HFFc6 (cell line): ENCODE measurements at regions not wholly inside any gene's neighbourhood (a gene's known extent, or its start where the extent isn't known, plus 50 kb on each side); places are given as distances from the start of the nearest gene placed in this dataset.

Source experiments
- DNase-seq: peaks from one replicate; pipeline ENCODE4 v3.0.0-alpha.2; 2018
- H3K27ac Mint-ChIP-seq: 2 replicates; pipeline ENCODE4 v1.8.0; 2020; ENCODE audit warnings: mild to moderate bottlenecking, mixed read lengths
- H3K27me3 Mint-ChIP-seq: 2 replicates; pipeline ENCODE4 v1.8.0; 2021; ENCODE audit warnings: mild to moderate bottlenecking, moderate library complexity, mixed read lengths; ENCODE audit not compliant: insufficient read depth
- H3K36me3 Mint-ChIP-seq: 2 replicates; pipeline ENCODE4 v1.8.0; 2021; ENCODE audit warnings: low read depth, mixed read lengths
- H3K4me1 Mint-ChIP-seq: 2 replicates; pipeline ENCODE4 v1.8.0; 2020; ENCODE audit warnings: low read depth, mixed read lengths
- H3K4me3 Mint-ChIP-seq: 2 replicates; pipeline ENCODE4 v1.8.0; 2020; ENCODE audit warnings: mild to moderate bottlenecking, moderate library complexity, mixed read lengths
- H3K9me3 Mint-ChIP-seq: 2 replicates; pipeline ENCODE4 v1.8.0; 2020; ENCODE audit warnings: mild to moderate bottlenecking, mixed read lengths
- TF ChIP-seq, protein P1 (sequence below): fragments of 200-600 bp; sonication (generic); IDR thresholded peaks from 2 replicates; pipeline ENCODE4 v1.5.0; 2021; ENCODE audit warnings: antibody characterized with exemption, mild to moderate bottlenecking

DNA sequence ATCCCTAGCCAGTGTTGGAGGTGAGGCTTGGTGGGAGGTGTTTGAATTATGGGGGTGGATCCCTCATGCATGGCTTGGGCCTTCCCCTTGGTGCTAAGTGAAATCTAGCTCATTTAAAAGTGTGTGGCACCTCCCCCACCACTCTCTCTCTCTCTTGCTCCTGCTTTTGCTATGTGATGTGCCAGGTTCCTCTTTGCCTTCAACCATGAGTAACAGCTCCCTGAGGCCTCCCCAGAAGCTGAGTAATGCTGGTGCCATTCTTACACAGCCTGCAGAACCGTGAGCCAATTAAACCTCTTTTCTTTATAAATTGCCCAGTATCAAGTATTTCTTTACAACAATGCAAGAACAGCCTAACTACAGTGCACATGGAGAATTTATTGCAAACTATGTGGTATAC is 188.8 kb upstream of the POT1 start:
- no peaks in the 10 kb centered on the region for H3K36me3 Mint-ChIP-seq
- no peak overlapping the region for H3K4me3 Mint-ChIP-seq
- no peaks in the 10 kb centered on the region; the same call in 1 of the 2 replicates for H3K27me3 Mint-ChIP-seq
- no peak overlapping the region for H3K27ac Mint-ChIP-seq
- H3K4me1 Mint-ChIP-seq, result no peaks in the 10 kb centered on the region
- peaks cover 5% of the 10 kb centered on the region for H3K9me3 Mint-ChIP-seq
- no peak for DNase-seq
- TF ChIP-seq, protein P1, sequence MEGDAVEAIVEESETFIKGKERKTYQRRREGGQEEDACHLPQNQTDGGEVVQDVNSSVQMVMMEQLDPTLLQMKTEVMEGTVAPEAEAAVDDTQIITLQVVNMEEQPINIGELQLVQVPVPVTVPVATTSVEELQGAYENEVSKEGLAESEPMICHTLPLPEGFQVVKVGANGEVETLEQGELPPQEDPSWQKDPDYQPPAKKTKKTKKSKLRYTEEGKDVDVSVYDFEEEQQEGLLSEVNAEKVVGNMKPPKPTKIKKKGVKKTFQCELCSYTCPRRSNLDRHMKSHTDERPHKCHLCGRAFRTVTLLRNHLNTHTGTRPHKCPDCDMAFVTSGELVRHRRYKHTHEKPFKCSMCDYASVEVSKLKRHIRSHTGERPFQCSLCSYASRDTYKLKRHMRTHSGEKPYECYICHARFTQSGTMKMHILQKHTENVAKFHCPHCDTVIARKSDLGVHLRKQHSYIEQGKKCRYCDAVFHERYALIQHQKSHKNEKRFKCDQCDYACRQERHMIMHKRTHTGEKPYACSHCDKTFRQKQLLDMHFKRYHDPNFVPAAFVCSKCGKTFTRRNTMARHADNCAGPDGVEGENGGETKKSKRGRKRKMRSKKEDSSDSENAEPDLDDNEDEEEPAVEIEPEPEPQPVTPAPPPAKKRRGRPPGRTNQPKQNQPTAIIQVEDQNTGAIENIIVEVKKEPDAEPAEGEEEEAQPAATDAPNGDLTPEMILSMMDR, result no peak

DNA sequence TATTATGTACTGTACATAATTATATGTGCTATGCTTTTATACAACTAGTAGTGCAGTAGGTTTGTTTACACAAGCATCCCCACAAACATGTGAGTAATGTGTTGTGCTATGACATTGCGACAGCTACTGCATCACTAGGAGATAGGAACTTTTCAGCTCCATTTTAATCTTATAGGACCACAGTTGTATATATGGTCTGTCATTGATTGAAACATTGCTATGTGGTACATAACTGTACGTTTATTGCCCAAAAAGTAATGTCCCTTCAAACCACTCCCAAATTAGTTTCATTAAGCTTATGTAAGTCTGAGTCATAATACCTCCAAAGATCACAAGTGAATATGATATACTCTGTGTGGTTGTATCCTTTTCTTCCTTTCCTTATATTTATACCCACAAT is 183.2 kb upstream of the POT1 start:
- no peak for DNase-seq
- Mint-ChIP-seq H3K27ac (no peak overlapping the region), H3K9me3 (peaks cover 15% of the 10 kb centered on the region), H3K27me3 (no peaks in the 10 kb centered on the region; the same call in 1 of the 2 replicates), H3K4me3 (no peak overlapping the region), H3K36me3 (no peaks in the 10 kb centered on the region), H3K4me1 (no peaks in the 10 kb centered on the region)
- TF ChIP-seq, protein P1, result no peak

GRCh38 chr7:125099519-125099918 is 169.9 kb upstream of the POT1 start:
- Mint-ChIP-seq H3K36me3 (no peaks in the 10 kb centered on the region), H3K27me3 (no peaks in the 10 kb centered on the region), H3K4me1 (no peaks in the 10 kb centered on the region), H3K9me3 (peaks cover 30% of the 10 kb centered on the region), H3K4me3 (no peak overlapping the region), H3K27ac (no peak overlapping the region)
- TF ChIP-seq, protein P1, result no peak
- no peak for DNase-seq

- Mint-ChIP-seq H3K9me3 (peaks cover 27% of the 10 kb centered on the region), H3K4me3 (no peak overlapping the region), H3K27ac (no peak overlapping the region), H3K36me3 (no peaks in the 10 kb centered on the region), H3K27me3 (no peaks in the 10 kb centered on the region), H3K4me1 (no peaks in the 10 kb centered on the region)
- no peak for DNase-seq
- TF ChIP-seq, protein P1, result no peak
Measured at GRCh38 chr7:125098377-125098970, 168.8 kb upstream of the POT1 start.

DNA sequence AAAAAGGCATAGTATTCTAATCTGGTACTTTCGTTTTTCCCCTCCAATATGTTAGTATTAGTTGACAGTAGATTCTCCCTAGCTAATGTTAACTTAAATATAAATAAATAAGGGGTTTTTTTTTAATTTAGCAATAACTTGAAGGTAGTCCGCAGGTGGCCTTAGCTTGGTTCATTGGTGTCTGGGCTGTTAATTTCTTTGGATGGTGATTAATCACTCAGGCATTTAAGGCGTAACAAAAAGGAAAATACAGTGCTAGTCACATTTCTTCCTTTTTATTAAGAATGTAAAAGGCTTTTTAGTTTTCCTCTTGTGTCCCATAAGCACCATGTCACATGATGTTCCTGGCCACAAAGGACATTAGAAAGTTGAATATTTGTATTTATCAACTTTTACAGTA is 161.0 kb upstream of the POT1 start:
- no peak overlapping the region for H3K27ac Mint-ChIP-seq
- H3K36me3 Mint-ChIP-seq, result no peaks in the 10 kb centered on the region
- H3K9me3 Mint-ChIP-seq, result peaks cover 17% of the 10 kb centered on the region
- H3K4me3 Mint-ChIP-seq, result no peak overlapping the region
- H3K27me3 Mint-ChIP-seq, result no peaks in the 10 kb centered on the region
- TF ChIP-seq, protein P1, result no peak
- DNase-seq, result no peak
- H3K4me1 Mint-ChIP-seq, result no peaks in the 10 kb centered on the region

DNA sequence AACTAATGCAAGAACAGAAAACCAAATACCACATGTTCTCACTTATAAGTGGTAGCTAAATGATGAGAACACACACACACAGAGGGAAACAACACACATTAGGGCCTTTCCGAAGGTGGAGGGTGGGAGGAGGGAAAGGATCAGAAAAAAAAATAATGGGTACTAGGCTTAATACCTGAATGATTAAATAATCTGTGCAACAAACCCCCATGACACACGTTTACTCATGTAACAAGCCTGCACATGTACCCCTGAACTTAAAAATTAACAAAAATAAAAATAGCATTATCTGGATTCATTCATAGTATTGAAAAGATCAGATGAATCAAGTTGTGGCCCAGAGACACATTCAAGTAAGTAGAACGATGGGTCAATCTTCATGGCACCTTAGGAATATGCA is 159.5 kb upstream of the POT1 start:
- Mint-ChIP-seq H3K36me3 (no peaks in the 10 kb centered on the region), H3K27ac (no peak overlapping the region), H3K27me3 (no peaks in the 10 kb centered on the region), H3K4me1 (no peaks in the 10 kb centered on the region), H3K4me3 (no peak overlapping the region), H3K9me3 (peaks cover 8% of the 10 kb centered on the region)
- DNase-seq, result no peak
- TF ChIP-seq, protein P1, result no peak
